ENCODE measurements at regions not wholly inside any gene's neighbourhood (a gene's known extent, or its start where the extent isn't known, plus 50 kb on each side); places are given as distances from the start of the nearest gene placed in this dataset.

GRCh38 chr5:121660142-121660541 is 191.5 kb upstream of the FTMT start:
- no peak for TF ChIP-seq RAD21 (IDR thresholded peaks at IDR 0.05; ENCODE audit: low read depth)
- no peak for TF ChIP-seq CTCF (IDR thresholded peaks at IDR 0.05 in 2 of 3, conservative IDR thresholded peaks at IDR 0.05 in 1 of 3; ENCODE audit: borderline replicate concordance in 1 of 3, insufficient read depth in 1 of 3, low read depth in 2 of 3, low read length in 2 of 3)
- no peak for TF ChIP-seq EZH2phosphoT487 (IDR thresholded peaks at IDR 0.05; ENCODE audit: borderline replicate concordance)
- TF ChIP-seq SRF (IDR thresholded peaks at IDR 0.05; ENCODE audit: low read depth) = no peak
- TF ChIP-seq, protein P1, sequence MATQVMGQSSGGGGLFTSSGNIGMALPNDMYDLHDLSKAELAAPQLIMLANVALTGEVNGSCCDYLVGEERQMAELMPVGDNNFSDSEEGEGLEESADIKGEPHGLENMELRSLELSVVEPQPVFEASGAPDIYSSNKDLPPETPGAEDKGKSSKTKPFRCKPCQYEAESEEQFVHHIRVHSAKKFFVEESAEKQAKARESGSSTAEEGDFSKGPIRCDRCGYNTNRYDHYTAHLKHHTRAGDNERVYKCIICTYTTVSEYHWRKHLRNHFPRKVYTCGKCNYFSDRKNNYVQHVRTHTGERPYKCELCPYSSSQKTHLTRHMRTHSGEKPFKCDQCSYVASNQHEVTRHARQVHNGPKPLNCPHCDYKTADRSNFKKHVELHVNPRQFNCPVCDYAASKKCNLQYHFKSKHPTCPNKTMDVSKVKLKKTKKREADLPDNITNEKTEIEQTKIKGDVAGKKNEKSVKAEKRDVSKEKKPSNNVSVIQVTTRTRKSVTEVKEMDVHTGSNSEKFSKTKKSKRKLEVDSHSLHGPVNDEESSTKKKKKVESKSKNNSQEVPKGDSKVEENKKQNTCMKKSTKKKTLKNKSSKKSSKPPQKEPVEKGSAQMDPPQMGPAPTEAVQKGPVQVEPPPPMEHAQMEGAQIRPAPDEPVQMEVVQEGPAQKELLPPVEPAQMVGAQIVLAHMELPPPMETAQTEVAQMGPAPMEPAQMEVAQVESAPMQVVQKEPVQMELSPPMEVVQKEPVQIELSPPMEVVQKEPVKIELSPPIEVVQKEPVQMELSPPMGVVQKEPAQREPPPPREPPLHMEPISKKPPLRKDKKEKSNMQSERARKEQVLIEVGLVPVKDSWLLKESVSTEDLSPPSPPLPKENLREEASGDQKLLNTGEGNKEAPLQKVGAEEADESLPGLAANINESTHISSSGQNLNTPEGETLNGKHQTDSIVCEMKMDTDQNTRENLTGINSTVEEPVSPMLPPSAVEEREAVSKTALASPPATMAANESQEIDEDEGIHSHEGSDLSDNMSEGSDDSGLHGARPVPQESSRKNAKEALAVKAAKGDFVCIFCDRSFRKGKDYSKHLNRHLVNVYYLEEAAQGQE (IDR thresholded peaks at IDR 0.05; ENCODE audit: low read depth) = no peak
- TF ChIP-seq CBX3 (IDR thresholded peaks at IDR 0.05; ENCODE audit: low read depth) = no peak
- no peak for TF ChIP-seq ATF3 (IDR thresholded peaks at IDR 0.05)
- TF ChIP-seq EZH2 (IDR thresholded peaks at IDR 0.05) = no peak
- no peak for TF ChIP-seq POLR2A (IDR thresholded peaks at IDR 0.05; ENCODE audit: borderline replicate concordance, extremely low read depth, insufficient read depth, insufficient read length)
- no peak for TF ChIP-seq SP1 (IDR thresholded peaks at IDR 0.05; ENCODE audit: low read depth)
- no peak for TF ChIP-seq SIN3A (IDR thresholded peaks at IDR 0.05; ENCODE audit: low read depth)
- TF ChIP-seq ZNF274 (IDR thresholded peaks at IDR 0.05; ENCODE audit: low read depth, low read length) = no peak
- TF ChIP-seq TCF7L2 (IDR thresholded peaks at IDR 0.05; ENCODE audit: borderline replicate concordance, extremely low read depth, insufficient read depth, insufficient read length) = no peak
- TF ChIP-seq, protein P2, sequence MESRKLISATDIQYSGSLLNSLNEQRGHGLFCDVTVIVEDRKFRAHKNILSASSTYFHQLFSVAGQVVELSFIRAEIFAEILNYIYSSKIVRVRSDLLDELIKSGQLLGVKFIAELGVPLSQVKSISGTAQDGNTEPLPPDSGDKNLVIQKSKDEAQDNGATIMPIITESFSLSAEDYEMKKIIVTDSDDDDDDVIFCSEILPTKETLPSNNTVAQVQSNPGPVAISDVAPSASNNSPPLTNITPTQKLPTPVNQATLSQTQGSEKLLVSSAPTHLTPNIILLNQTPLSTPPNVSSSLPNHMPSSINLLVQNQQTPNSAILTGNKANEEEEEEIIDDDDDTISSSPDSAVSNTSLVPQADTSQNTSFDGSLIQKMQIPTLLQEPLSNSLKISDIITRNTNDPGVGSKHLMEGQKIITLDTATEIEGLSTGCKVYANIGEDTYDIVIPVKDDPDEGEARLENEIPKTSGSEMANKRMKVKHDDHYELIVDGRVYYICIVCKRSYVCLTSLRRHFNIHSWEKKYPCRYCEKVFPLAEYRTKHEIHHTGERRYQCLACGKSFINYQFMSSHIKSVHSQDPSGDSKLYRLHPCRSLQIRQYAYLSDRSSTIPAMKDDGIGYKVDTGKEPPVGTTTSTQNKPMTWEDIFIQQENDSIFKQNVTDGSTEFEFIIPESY (IDR thresholded peaks at IDR 0.05; ENCODE audit: extremely low read depth, insufficient replicate concordance, low read length) = no peak

Measured in HCT116 (cell line).